NB4 (cell line): ENCODE measurements at regions not wholly inside any gene's neighbourhood (a gene's known extent, or its start where the extent isn't known, plus 50 kb on each side); places are given as distances from the start of the nearest gene placed in this dataset.

Experiments
- CTCF ChIP-seq: IDR thresholded peaks from one replicate; pipeline ENCODE4 v1.5.1; 2012; ENCODE audit warnings: low read depth, low read length
- MYC ChIP-seq: IDR thresholded peaks from 2 replicates; pipeline ENCODE4 v1.6.1; 2011; ENCODE audit warnings: low read depth, low read length
- POLR2A ChIP-seq: IDR thresholded peaks from 2 replicates; pipeline ENCODE4 v1.6.1; 2011; ENCODE audit warnings: mild to moderate bottlenecking; ENCODE audit not compliant: insufficient read length; ENCODE audit errors: extremely low read depth
- TF ChIP-seq, protein P1 (sequence below): IDR thresholded peaks from 2 replicates; pipeline ENCODE4 v1.6.1; 2011; ENCODE audit warnings: low read depth, low read length

DNA sequence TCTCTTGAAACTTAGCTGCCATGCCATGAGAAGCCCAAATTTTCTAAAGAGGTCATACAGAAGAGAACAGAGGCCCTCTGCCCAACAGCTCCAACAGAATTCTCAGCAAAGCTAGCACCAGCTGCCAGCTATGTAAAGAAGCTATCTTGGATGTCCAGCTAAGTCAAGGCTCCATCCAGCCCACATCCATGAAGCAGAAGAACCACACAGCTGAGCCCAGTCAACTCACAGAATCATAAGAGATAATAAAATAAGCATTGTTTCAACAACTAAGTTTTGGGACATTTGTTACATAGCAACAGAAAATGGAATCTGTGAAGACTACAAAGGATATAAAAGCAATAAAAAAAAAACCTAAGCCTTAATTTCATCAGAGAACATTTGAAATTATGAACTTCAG lies 434.3 kb downstream of the TXNL1 start:
- TF ChIP-seq CTCF: no peak
- TF ChIP-seq POLR2A: no peak
- TF ChIP-seq, protein P1, sequence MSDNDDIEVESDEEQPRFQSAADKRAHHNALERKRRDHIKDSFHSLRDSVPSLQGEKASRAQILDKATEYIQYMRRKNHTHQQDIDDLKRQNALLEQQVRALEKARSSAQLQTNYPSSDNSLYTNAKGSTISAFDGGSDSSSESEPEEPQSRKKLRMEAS: no peak
- TF ChIP-seq MYC: no peak
